ENCODE measurements at regions not wholly inside any gene's neighbourhood (a gene's known extent, or its start where the extent isn't known, plus 50 kb on each side); places are given as distances from the start of the nearest gene placed in this dataset.

- TF ChIP-seq CTCF (IDR thresholded peaks at IDR 0.05), result no peak
- no peak for TF ChIP-seq POLR2A (IDR thresholded peaks at IDR 0.05)
Measured at GRCh38 chr18:33898427-33898826, 320.4 kb downstream of the ASXL3 start.

Measured in ovary (tissue), 3 donors.